Activated CD4-positive, alpha-beta T cell treated with anti-CD3 and anti-CD28 coated beads for 1 hour (primary cell): ENCODE measurements at regions not wholly inside any gene's neighbourhood (a gene's known extent, or its start where the extent isn't known, plus 50 kb on each side); places are given as distances from the start of the nearest gene placed in this dataset.

Experiments
- DNase-seq: peaks from one replicate; pipeline ENCODE4 v3.0.0-alpha.2; 2020

DNA sequence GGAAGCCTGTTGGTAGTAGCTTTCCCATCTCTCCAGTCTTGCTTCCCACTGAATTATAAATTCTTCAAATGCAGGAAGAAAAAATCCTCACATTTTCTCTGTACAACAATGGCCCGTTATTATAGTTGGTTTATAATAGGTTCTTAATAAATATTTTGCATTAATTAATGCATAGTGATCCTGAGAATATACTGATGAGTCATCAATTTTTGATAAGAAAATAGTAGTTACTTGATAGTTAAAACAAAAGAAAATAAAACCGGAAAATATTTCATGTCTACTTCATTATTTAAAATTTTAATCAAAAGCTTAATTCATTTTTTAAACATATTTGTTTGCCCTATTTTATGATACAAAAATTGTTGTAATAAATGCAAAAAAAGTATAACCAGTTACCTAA, 762.6 kb downstream of the BRINP1 start:
- DNase-seq, result no peak

DNA sequence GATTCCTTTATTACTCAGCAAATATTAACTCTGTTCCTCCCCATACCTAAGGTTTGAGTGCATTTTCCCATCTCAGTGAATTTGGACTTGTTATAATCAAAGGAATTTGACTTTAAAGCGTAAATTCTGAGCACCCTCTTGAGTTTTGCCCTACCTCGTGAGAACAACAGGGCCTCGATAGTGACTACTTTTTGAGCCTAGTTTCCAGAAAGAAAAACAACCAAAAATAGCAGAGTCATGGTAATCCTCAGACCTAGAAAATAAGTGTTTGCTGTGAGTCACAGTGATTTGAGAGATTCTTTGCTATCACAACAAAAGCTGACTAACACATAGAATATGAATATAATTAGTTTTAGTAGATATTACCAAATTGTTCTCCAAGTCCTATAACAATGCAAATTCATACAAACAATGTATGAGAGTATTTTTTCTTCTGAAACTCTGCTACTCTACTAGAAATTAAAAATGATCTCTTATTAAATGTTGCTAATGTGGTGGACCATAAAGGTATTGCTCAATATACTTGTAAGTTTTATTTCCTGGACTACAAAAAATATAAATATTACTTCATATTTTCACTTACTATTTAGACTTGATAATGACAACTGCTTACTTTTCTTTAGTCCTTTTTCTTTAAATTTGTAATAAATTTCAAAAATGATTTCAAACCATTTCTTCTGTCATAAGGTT, 759.7 kb downstream of the BRINP1 start:
- no peak for DNase-seq

- no peak for DNase-seq
Measured at GRCh38 chr9:118612201-118612600, 757.0 kb downstream of the BRINP1 start.

DNA sequence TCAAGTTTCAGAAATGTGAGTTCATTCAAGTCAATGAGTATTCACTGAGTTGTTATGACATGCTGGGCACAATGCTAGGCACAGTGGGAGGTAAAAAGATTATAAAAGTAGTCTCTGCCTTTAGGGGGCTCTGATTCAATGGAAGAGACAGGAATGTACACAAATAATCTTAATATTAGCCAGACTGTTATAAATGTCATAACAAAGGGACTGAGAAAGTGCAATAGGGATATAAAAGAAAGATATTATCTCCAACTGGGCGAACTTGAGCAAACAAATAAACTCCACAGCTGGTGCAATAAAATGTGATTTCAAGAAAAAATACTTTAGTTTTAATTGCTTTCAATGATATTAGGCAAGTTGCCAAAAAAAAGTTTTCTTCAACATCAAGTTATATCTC, 755.2 kb downstream of the BRINP1 start:
- no peak for DNase-seq

DNA sequence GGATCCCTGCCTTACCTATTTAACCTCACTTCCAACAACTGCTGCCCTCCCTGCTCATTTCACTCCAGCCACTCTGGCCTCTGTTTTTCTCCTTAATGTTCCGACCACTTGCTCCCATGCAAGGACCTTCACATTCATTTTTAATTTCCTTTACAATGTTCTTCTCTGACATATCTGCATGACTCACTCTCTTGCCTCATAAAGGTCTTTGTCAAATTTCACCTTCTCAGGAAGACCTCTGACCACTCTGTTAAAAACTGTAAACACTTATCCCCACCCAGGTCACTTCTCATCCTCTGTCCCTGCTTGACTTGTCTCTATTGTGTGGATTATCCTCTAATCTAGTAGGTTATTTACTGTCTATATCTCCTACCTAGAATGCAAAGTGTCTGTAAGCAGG, 751.2 kb downstream of the BRINP1 start:
- no peak for DNase-seq

- DNase-seq, result no peak
Measured at GRCh38 chr9:118618849-118619248, 750.4 kb downstream of the BRINP1 start.

DNA sequence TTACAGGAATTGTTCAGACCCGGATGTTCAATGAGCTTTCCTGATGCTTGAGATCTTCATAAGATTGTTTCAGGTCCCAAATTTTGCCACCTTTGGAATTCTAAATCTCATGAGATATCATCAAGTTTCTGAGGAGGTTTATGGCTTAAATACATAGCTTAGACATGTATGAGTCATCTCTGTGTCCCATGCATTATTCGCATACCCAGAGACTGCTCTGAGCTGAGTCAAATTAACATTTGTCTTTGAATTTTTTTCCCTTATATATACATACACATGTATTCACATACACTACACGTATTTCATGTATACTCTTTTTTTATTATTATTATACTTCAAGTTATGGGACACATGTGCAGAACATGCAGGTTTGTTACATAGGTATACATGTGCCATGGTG, 744.6 kb downstream of the BRINP1 start:
- DNase-seq, result no peak

- no peak for DNase-seq
Measured at GRCh38 chr9:118630079-118630478, 739.2 kb downstream of the BRINP1 start.

DNA sequence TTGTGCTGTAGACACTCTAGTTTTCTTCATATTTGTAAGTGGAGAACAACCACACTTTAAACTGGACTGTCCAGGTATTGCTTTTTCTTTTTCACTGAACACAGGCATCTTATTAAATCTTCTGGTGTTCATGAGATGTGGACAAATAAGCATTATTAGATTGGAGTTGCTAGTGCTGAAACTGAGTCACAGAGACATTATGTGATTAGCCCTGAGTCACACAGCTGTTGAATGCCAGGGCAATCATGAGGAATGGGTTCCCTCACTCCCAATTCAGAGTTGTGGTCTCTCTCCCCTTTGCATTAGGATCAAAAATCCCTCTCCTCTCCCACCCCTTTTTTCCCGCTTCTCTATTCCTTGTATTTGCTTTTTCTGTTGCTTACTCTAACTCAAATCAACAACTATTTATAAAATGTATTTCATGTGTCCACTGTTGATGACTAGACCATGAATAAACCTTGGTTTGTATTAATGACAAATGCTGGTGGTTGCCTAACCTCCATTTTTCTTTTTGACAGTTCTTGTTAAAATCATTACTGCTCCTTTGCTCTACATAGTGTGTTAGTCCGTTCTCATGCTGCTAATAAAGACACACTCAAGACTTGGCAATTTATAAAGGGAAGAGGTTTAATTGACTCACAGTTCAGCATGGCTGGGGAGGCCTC, 738.2 kb downstream of the BRINP1 start:
- DNase-seq, result no peak

GRCh38 chr9:118631956-118632355, 737.3 kb downstream of the BRINP1 start:
- no peak for DNase-seq

DNA sequence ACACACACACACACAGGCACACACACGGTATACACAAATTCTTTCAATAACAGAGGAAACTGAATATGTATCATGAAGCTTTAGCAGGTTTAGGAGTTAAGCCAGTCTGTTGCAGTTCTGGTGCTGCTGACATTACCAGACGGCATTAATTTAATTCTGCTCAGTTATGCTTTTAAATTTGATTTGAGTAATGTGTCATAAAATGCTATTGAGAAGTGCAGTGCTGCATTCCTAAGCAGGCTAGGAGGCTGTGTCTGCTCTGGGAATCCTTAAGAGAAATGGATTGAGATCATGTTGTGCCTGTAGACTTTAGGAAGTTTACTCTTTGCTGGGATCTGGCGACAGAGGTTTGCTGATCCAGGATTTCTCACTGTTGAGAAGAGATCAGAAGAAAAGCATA, 733.8 kb downstream of the BRINP1 start:
- no peak for DNase-seq

DNA sequence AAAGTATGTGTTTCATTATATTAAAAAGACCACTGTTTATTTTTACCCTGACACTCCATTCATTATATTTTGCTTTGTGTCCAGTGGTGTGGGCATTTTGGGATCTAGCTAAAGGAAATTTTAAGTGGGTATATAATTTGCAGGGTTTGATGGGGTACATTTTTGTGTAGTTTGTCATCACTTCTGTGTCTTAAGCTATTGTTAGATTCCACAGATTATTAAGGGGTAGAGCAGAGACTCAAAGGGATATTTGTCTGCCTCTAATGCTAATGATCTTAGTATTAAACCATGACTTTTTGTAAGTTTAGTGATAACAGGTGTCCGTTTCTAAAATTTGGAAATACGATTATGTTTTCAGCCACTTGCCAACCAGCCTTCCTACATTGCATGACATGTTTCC, 731.6 kb downstream of the BRINP1 start:
- no peak for DNase-seq

- DNase-seq, result no peak
Measured at GRCh38 chr9:118640836-118641560, 728.2 kb downstream of the BRINP1 start.

DNA sequence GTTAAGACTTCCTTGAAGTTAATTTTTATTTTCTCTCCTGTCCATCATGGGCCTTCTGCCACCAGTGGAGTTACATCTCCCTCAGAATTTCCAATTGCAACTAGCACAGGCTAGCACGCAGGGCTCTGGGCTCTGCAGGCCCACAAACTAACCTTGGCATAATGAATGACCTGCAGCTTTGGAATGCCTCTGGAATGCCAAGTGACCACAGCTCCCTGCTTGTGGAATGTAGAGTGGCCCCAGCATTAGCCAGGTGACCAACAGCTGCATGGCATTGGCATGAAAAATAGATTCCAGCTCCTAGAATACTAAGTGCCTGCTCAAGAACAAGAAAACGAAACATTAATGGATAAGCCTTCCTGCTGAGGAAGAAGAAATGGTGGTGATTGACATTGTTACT, 726.1 kb downstream of the BRINP1 start:
- no peak for DNase-seq

DNA sequence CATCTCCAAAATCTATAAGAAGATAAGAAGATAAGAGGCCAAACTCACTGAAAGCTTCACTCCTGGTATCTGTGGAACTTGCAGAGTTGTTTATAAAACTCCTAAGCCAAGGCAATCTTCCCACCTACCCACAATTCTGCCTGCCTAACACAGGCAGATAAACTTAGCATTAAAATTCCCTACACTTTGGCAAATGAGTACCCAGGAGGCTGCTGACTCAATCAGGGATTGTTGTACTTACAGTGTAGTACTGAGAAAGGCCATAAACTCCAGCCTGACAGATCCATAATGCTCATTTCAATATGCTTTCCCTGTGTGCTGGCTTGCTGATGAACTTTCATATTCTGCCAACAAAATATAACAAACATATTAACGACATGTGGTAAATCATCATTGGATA, 725.2 kb downstream of the BRINP1 start:
- DNase-seq, result no peak

GRCh38 chr9:118647331-118647730, 721.9 kb downstream of the BRINP1 start:
- no peak for DNase-seq

- DNase-seq, result no peak
Measured at GRCh38 chr9:118650417-118650816, 718.8 kb downstream of the BRINP1 start.

DNA sequence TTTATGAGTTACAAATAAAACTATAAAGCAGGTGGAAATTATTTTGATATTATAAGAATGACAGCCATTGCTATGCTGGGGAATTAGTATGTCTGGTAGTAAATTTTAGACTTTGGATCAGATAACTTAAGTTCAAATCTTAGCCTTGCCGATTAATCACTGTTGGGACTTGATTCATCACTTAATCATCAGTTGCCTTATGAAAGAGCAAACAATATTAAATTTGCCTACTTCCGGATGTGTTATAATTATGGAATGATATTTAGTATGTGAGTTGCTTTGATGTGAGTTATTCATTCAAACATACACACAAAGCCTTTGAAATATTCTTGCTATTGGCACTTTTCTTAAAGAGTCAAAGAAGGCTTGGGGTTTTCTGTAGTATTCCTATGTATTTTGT, 717.7 kb downstream of the BRINP1 start:
- no peak for DNase-seq

DNA sequence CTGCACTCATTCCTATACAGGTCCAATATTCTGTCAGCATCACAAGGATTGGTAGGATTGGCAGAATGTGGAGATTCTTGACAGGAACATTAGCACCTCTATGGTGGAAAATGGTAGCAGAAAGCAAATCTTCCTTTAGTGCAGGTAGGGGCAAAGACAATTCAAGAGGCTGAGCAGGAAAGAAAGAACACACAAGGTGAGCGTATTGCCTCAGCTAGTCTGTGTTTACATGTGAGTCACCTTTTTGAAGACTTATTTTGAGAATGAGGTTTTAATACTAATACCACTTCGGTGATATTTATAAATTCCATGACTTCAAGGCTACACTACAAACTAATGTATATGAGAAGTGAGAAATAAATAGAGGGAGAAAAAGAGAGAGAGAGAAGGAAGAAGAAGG, 717.0 kb downstream of the BRINP1 start:
- no peak for DNase-seq

- no peak for DNase-seq
Measured at GRCh38 chr9:118652912-118653311, 716.3 kb downstream of the BRINP1 start.

GRCh38 chr9:118659011-118659410, 710.2 kb downstream of the BRINP1 start:
- no peak for DNase-seq

DNA sequence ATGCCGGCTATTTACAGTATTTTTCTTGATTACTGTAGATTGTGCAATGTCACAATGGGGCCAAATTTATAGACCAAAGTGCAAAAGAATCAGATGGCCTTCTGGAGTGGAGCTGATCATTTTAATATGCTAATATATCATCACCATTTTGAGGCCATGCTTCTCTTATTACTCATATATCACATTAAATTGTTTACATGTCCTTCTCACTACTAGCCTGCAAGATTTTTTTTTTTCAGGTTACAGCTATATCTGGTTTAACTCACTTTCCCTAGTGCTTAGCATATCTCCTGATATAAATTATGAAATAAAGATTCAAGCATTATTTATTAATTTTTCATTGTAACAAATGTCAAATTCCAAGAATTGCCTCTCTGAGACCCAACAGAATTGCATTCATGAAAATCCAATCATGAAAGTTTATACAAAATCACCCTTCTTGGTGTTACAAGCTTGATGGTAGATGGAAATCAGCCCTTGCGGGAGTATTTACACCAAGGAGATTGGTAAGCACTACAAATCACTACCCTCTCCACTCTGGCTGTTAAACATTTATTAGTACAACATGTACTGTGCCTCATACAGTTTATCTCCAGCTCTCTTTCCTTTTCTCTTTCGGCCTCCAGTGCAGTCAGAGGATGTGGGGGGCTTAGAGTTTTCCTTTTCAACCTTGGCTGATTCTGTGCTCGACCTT, 703.9 kb downstream of the BRINP1 start:
- no peak for DNase-seq
